ENCODE measurements at regions not wholly inside any gene's neighbourhood (a gene's known extent, or its start where the extent isn't known, plus 50 kb on each side); places are given as distances from the start of the nearest gene placed in this dataset.

DNA sequence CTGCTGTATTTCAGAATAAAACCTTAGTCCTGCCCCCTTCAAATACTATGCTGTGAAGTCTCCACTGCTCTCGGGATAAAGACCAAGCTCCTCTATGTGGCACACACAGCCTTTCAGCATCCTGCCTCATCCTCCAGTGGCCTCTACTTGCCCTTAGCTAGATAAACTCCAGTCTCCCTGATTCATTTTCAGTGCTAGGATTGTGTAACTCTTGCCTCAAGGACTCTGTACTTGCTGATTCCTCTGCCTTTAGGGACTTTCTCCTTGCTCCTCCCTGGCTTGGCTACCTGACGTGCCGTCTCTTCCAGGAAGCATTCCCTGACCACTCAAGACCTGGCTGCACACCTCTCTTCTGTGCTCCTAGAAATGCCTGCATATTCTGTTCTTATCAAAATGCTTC lies 416.7 kb downstream of the MTX2 start:
- CTCF ChIA-PET = no interaction called here

DNA sequence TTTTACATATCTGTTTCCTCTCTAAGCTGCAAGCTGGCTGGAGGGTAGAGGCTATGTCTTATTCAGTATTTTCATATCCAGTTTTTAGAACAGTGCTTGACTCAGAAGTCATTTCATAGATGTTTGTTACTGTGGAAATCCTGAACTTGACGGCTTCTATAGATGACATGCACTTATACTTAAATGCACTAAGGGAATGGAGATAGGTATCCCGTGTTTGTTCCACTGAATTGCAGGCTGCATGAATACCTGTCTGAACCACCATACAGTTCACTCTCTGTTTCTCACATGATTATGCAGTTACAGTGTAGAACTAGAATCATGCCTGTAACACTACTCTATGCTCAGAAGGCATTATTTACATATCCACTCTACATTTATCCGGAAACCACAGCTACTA lies 417.1 kb downstream of the MTX2 start:
- POLR2A ChIA-PET (ENCODE audit: low non-redundant PET) = interaction anchor here (0.6 kb wide), 1 partner anchor 131 kb away, joined by 3 read pairs; no protein-coding TSS in a partner anchor
- Histone ChIP-seq H3K27me3 (replicated peaks; ENCODE audit: insufficient read depth, low read depth, low read length, poor library complexity) (no peaks in the 10 kb centered on the region), H3K4me3 (ENCODE audit: low read depth, low read length, poor library complexity, severe bottlenecking) (no peak overlapping the region), H3K4me1 (ENCODE audit: insufficient read depth, low read length, poor library complexity, severe bottlenecking) (peaks cover 93% of the 10 kb centered on the region), H3K36me3 (ENCODE audit: insufficient read depth, low read length, poor library complexity, severe bottlenecking) (no peaks in the 10 kb centered on the region), H3K9me3 (ENCODE audit: low read depth, low read length, poor library complexity, severe bottlenecking) (no peaks in the 10 kb centered on the region), H3K27ac (ENCODE audit: low read depth, low read length, poor library complexity, severe bottlenecking) (no peak overlapping the region)
- BruUV-seq (replicated peaks) = no TSS peak
- intact Hi-C loops (cut with micrococcal nuclease; ENCODE audit: unreplicated experiment) = no loop called here
- DNase-seq (ENCODE audit: low spot score) = no peak
- CTCF ChIA-PET = no interaction called here
- TF ChIP-seq, protein P1, sequence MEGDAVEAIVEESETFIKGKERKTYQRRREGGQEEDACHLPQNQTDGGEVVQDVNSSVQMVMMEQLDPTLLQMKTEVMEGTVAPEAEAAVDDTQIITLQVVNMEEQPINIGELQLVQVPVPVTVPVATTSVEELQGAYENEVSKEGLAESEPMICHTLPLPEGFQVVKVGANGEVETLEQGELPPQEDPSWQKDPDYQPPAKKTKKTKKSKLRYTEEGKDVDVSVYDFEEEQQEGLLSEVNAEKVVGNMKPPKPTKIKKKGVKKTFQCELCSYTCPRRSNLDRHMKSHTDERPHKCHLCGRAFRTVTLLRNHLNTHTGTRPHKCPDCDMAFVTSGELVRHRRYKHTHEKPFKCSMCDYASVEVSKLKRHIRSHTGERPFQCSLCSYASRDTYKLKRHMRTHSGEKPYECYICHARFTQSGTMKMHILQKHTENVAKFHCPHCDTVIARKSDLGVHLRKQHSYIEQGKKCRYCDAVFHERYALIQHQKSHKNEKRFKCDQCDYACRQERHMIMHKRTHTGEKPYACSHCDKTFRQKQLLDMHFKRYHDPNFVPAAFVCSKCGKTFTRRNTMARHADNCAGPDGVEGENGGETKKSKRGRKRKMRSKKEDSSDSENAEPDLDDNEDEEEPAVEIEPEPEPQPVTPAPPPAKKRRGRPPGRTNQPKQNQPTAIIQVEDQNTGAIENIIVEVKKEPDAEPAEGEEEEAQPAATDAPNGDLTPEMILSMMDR (conservative IDR thresholded peaks at IDR 0.05; ENCODE audit: low read depth, low read length) = no peak
- TF ChIP-seq EZH2 (IDR thresholded peaks at IDR 0.05; ENCODE audit: borderline replicate concordance, low read depth, low read length, poor library complexity, severe bottlenecking) = no peak

More for the DNA sequence above, 416.7 kb downstream of the MTX2 start:
- H3K9me3 ChIP-seq (ENCODE audit: low read depth, low read length, poor library complexity, severe bottlenecking) = no peaks in the 10 kb centered on the region
- no peaks in the 10 kb centered on the region for H3K27me3 ChIP-seq (replicated peaks; ENCODE audit: insufficient read depth, low read depth, low read length, poor library complexity)
- no peak for DNase-seq (ENCODE audit: low spot score)
- H3K27ac ChIP-seq (ENCODE audit: low read depth, low read length, poor library complexity, severe bottlenecking) = no peak overlapping the region
- BruUV-seq (replicated peaks) = no TSS peak
- POLR2A ChIA-PET (ENCODE audit: low non-redundant PET) = interaction anchor here (0.6 kb wide), 1 partner anchor 131 kb away, joined by 3 read pairs; no protein-coding TSS in a partner anchor
- intact Hi-C loops (cut with micrococcal nuclease; ENCODE audit: unreplicated experiment) = no loop called here
- TF ChIP-seq, protein P1 (conservative IDR thresholded peaks at IDR 0.05; ENCODE audit: low read depth, low read length) = no peak
- no peak for TF ChIP-seq EZH2 (IDR thresholded peaks at IDR 0.05; ENCODE audit: borderline replicate concordance, low read depth, low read length, poor library complexity, severe bottlenecking)
- H3K4me3 ChIP-seq (ENCODE audit: low read depth, low read length, poor library complexity, severe bottlenecking) = no peak overlapping the region
- H3K36me3 ChIP-seq (ENCODE audit: insufficient read depth, low read length, poor library complexity, severe bottlenecking) = no peaks in the 10 kb centered on the region
- peaks cover 93% of the 10 kb centered on the region for H3K4me1 ChIP-seq (ENCODE audit: insufficient read depth, low read length, poor library complexity, severe bottlenecking)

DNA sequence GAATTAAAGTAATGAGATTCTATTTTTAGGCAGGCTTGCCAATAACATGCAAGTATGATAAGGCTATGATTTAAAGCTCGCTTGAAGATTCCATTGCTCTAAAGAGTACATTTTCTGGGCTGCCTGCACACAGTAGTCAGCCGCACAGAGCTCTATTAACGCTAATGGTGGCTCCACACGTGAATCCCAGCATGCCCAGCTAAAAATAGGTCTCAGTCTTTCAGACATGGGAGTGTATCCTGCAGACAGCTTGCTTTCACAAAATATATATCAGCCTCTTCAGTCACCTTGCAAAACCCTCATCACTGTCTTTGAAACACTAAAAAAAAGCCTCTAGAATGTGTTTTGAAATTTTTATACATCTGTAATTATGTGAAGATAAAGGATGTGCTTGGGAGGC lies 418.1 kb downstream of the MTX2 start:
- TF ChIP-seq, protein P1 (conservative IDR thresholded peaks at IDR 0.05; ENCODE audit: low read depth, low read length) = no peak
- no peak for TF ChIP-seq EZH2 (IDR thresholded peaks at IDR 0.05; ENCODE audit: borderline replicate concordance, low read depth, low read length, poor library complexity, severe bottlenecking)
- intact Hi-C loops (cut with micrococcal nuclease; ENCODE audit: unreplicated experiment) = no loop called here
- ChIA-PET CTCF (no interaction called here), POLR2A (ENCODE audit: low non-redundant PET) (interaction anchor here (0.6 to 0.9 kb wide), 2 partner anchors 14 to 556 kb away, joined by 3 read pairs; no protein-coding TSS in a partner anchor)
- no peaks in the 10 kb centered on the region for H3K36me3 ChIP-seq (ENCODE audit: insufficient read depth, low read length, poor library complexity, severe bottlenecking)
- no TSS peak for BruUV-seq (replicated peaks)
- no peak overlapping the region for H3K27ac ChIP-seq (ENCODE audit: low read depth, low read length, poor library complexity, severe bottlenecking)
- no peaks in the 10 kb centered on the region for H3K27me3 ChIP-seq (replicated peaks; ENCODE audit: insufficient read depth, low read depth, low read length, poor library complexity)
- no peaks in the 10 kb centered on the region for H3K9me3 ChIP-seq (ENCODE audit: low read depth, low read length, poor library complexity, severe bottlenecking)
- no peak overlapping the region for H3K4me3 ChIP-seq (ENCODE audit: low read depth, low read length, poor library complexity, severe bottlenecking)
- DNase-seq (ENCODE audit: low spot score) = no peak
- peaks cover 93% of the 10 kb centered on the region for H3K4me1 ChIP-seq (ENCODE audit: insufficient read depth, low read length, poor library complexity, severe bottlenecking)
